ENCODE measurements at regions not wholly inside any gene's neighbourhood (a gene's known extent, or its start where the extent isn't known, plus 50 kb on each side); places are given as distances from the start of the nearest gene placed in this dataset.
"Not testable (repeated sequence)": the region's sequence is repeated elsewhere in the genome, so short reads cannot be mapped to it uniquely, and the experiment has no call there.

DNA sequence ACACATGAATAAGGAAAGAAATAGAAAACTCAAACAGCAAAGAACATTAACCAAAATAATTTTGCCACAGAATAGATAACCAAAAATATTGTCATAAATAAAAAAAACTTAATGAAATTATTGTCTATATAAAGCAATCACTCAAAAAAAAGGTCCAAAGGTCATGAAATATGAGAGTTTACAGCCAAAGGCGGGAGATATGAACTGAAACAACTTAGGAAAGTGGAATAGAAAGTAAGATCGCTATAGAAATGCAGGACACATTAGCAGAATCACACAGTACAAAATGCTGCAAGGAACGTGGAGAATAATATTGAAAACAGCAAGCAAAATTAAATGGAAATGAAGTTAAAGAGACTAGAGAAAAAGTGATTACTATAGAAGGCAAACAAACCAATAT, 375.0 kb upstream of the ARHGEF26 start:
- no peak for DNase-seq (ENCODE audit: low read depth in 2 of 2)

DNA sequence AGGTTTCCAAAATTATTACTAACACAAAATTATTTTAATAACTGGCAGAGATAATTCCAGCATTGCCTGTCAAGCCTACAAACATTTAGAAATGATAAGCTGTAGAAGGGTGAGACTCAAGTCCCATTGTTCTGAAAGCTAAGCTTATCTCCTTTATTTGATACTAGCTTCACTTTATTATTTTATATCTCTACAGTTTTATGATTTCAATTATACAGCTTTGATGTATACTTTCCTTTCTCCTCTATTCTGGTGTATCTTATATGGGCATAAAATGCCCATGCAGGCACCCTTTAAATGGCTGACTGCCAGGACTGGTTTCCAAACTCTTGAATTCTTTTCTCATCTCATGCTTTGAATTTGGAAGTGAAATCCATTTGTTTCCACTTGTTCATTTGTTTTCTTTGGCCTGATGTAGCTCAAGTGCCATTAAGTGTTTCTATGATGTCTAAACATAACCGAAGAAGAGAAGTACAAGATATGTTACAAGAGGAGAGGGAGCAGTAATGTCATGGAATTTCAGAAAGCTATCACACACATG, 372.1 kb upstream of the ARHGEF26 start:
- no peak for DNase-seq (ENCODE audit: low read depth in 2 of 2)

DNA sequence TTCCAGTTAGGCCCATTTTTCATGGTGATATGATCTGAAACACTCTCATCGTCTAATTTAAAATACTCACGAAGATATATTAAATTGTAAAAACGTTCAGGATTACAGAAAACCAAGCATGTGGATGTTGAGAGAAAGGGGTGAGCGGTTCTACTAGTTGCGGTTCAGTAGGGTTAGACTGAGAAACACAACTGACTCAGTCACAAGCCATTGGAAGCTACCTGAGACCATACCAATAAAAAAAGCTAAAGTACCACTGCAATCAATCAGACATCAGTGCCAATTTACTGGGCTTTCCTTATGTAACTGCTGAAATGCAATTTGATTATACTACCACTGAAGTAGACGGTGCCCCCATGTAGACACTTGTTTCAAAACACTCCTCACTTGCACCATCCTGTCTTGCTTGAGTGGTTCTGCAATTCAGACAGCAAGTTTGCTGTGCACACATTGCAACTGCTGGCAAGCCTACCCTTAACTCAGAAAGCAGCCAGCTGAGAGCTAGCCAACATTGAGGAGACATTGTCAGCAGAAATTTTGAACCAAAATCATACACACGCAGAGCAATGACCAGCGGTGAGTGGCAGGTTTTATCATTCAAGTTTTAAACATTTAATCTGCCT, 368.7 kb upstream of the ARHGEF26 start:
- DNase-seq (ENCODE audit: low read depth in 2 of 2): no peak

DNA sequence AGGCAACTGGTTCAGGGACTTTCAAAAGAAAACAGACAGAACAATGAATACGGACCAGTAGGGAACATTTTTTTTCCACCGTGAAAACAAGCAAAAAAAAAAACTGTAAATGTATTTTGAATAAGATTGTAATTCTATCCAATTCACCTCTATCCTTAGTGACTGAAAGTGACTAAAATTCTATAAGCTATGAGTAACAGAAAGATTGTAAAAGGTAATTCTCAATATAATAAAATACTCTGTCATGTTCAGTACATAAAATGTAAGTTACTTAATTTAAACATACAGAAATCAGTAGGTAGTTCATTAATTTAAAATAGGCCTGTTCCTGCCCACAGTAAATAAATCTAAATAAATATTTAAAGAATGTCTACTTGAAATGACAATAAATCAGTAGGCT, 368.2 kb upstream of the ARHGEF26 start:
- DNase-seq (ENCODE audit: low read depth in 2 of 2): no peak

DNA sequence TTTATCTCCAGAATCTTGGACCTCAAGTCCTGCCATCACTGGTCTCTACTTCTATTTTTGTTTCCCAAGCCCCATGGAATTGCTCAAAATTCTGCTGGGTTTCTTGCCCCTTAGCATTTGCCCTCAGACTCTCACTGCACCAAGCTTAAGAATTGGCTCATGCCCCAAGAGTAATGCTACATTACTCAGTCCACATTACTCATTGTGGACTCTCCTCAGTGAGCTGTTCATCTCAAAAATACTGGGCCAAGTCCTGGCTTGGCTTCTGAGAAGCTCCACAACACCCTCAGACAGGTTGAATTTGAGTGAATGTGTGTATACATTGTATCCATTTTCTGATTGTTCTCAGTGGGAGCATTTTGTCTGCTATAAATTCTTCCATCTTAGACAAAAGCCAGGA, 364.4 kb upstream of the ARHGEF26 start:
- DNase-seq (ENCODE audit: low read depth in 2 of 2): no peak

DNA sequence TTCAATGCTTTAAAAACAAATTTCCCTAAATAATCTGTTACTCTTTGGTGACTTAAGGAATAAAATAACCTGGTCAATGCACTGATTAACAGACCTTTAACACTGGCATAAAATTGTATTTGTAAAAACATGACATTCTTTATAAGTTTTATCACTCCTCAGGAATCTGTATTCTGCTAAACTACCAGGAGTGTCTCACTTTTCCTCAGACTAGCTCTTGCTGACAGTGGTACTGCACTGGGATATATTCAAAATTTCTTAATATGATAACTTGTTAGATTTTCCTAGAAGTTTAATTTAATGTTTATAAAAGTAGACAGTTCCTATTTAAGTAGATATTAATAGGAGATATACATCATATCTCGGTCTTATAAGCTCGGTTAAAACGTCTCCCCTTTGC, 363.4 kb upstream of the ARHGEF26 start:
- no peak for DNase-seq (ENCODE audit: low read depth in 2 of 2)

DNA sequence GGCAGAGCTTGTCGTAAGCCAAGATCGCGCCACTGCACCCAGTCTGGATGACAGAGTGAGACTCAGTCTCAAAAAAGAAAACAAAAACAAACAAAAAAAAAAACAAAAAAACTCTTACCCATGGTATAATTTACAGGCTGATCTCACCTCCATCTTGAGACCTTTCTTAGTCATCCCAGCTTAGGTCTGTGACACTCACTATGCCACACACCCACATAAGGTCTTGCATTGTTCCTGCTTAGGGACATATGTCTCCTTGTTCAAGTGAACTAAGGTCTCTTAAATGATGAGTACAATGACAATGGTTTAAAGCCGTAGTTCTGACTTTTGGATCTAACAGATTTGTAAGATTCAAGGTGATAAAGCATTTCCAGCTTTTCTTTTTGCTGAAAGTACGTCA, 360.2 kb upstream of the ARHGEF26 start:
- no peak for DNase-seq (ENCODE audit: low read depth in 2 of 2)

DNA sequence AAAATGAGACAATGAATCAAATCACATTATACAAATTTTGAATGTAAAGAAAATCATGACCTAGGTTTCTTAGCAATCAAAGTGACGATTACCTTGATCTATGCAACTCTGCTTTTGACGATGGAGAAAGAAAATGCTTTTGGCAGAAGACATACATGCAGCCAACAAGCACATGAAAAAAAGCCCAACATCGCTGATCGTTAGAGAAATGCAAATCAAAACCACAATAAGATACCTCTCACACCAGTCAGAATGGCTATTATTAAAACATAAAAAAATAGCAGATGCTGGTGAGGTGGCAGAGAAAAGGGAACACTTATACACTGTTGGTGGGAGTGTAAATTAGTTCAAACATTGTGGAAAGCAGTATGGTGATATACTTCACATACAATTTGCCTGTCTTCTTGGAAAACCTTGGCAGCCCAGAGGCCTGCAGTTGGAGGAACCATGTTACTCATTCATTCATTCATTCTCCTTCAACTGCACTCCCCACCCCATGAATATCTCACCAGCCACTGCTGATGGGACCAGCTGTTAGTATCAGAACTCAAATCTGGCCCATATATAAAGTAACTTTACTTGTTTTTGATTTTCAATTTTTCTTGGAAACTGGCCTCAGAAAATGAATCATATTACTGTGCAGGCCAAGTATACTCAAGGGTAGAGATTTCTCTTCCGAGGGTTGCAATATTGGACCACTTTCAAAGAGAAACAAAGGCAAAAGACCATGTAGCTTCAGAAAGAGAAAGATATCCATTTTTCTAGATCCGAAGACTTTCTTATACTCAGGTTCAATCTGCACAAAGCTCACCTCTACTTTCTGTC, 358.6 kb upstream of the ARHGEF26 start:
- DNase-seq (ENCODE audit: low read depth in 2 of 2): no peak

DNA sequence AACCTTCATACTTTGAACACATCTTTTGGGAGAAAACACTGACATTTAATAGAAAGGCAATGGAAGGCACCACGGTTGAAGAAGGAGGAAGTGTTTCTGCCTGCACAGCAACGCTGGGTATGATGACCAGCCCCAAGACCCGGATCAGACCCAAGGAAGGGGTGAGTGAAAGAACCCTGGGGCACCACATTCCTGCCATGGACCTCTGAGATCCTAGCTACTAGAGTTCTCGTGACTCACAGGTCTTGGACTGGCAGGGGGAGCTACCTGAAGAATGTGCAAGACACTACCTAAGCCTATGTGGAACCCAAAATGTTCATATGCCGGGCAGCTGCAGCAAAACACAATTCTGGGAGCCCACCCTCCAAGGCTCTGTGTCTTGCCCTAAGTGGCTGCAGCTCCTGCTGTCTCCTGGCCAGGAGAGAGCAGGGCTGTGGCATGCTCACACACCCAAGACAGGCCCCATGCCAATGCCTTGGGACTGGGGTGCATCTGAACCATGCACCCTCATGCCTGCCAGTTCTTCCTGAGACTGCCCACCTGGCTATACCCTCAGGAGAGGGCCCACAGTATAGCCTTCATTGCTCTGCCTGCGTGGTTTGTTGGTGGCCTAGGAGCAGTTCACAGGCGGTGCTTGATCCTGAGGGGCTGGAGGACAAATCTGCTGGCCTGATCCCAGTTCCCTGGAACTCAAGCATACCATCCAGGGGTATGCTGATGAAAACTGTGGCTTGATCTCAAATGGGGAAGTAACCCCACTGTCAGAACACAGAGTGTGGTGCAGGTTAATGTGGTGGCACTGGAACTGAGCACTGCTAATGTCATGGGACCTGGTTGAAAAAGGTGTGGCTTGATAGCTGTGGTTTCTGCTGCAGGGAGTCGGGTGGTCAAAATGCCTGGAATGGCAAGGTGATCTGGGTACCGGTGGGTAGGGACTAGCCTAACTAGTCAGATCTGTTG, 353.3 kb upstream of the ARHGEF26 start:
- no peak for DNase-seq (ENCODE audit: low read depth in 2 of 2)

DNA sequence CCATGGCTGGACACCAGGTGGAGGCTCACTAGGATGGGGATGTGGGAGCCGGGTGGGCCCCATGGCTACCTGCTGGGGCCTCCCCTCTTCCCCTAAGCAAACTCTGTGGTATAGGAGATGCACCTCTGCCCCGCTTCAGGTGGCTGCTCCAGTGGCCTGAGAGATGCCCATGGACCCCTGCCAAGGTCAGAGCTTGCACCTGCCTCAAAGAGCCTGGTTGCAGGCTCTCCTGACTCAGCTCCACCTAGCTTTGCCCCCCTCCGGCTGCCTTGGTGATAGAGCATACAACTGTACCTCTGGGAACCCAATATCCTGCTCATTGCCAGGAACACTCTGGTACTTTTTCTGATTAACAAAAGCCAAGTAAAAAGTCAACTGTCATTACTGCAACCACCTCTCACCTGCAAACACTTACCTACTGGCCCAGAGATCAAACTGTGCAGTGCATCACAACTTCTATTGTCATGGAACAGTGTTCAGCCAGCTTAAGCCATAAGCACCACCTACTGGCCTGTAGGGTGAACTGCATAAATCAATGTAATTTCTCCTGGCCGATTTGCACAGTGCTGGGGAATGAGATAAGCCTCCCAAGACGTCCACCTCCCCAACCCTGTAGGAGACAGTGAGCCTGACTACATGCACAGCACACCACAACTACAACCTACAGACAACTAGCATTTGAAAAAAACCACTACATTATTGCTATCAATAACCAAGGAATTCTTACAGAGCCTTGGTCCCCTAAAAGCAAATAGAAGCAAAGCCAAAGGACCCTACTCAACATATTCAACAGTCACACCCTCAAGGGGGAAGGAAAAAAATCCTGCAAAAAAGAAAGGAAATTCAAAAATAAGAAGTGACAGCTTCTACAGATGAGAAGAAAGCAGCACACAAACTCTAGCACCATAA, 352.4 kb upstream of the ARHGEF26 start:
- peak; percentile 6 to 15 for DNase-seq (ENCODE audit: low read depth in 2 of 2)

DNA sequence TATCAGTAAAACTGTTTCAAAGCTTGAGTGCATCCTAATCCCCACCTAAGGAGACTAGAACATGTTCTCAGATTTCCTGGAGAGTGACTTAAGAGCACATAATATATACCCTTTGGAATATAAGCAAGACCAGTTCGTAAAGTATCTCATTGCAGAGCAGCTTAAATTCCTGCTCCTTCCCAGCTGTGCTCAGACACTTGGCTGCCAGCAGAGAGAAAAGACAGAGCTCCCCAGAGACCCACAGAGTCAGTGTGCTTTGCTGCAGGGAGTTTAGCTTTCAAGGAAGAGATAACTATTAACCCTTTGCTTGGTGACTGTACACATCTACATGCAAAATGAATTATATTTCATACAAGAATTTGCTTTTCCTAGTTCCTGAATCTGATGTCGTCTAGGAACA, 338.1 kb upstream of the ARHGEF26 start:
- DNase-seq (ENCODE audit: low read depth in 2 of 2): no peak

DNA sequence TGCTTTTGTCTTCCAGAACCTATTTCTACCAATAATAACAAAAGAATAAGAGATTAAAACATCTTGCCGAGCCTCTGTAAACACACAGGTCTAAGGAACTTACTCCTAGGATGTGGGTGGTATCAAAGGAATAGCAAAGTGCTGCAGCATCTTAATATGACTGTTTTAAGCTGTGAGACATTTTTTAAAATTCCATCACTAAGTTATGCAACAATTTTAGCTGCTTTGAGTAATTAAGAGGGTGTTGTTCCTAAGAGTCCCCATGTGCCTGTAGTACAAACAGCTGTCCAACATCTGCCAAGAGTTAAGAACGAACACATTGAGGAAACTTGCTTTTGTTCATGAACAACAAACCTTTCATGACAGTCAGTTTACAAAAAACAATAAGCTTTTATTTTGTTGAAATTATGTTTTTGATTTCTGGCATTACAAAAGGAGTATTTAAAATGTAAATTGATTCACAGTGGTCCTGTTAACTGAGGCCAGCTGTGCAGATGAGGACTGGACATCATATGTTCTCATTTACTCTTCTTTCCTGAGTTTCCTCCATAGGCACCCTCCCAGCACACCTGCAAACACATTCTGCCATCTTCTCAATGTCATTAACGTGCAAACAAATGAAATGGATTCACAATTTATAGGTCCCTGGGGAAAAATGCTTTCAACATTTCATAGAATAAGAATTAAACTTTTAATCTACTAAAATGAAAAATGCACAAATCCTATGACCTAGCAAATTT, 337.3 kb upstream of the ARHGEF26 start:
- DNase-seq (ENCODE audit: low read depth in 2 of 2): no peak

DNA sequence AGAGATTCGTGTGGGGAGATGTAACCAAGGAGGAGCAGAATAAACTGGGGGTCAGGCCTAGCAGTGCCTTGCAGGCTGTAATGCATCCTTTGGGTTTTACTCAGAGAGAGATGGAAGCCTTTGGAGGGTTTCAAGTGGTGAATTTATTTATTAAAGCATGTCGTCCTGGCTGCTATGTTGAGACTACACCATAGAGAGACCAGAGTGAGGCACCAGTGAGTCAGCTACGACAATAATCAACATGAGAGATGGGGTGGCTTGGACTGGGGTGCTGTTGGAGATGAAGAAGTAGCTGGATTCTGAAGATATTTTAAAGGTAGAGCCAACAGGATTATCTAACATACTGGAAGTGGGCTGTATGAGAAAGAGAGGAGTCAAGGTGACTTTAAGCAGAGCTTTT, 335.3 kb upstream of the ARHGEF26 start:
- DNase-seq (ENCODE audit: low read depth in 2 of 2): no peak

DNA sequence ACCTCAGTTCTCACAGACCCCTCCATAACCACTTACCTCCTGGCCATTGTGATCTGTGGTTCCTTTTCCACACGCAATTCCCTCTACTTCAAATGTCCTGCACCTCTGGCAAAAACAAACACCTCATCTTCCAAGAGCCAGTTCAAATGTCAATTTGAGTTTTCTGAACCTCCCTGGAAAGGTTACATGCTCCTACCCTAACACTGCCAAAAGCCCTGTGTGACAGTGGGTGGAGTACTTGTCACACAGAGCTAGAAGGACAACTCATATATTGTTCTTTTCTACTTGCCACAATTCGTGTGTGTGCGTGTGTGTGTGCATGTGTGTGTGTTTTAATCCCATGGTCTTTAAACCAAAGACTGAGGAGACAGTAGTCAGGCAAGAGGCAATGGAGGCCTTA, 331.8 kb upstream of the ARHGEF26 start:
- no peak for DNase-seq (ENCODE audit: low read depth in 2 of 2)

DNA sequence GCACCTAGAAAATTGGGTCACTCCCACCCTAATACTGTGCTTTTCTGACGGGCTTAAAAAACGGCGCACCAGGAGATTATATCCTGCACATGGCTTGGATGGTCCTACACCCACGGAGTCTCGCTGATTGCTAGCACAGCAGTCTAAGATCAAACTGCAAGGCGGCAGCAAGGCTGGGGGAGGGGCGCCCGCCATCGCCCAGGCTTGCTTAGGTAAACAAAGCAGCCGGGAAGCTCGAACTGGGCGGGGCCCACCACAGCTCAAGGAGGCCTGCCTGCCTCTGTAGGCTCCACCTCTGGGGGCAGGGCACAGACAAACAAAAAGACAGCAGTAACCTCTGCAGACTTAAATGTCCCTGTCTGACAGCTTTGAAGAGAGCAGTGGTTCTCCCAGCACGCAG, 324.1 kb upstream of the ARHGEF26 start:
- DNase-seq (ENCODE audit: low read depth in 2 of 2): not testable (repeated sequence)

DNA sequence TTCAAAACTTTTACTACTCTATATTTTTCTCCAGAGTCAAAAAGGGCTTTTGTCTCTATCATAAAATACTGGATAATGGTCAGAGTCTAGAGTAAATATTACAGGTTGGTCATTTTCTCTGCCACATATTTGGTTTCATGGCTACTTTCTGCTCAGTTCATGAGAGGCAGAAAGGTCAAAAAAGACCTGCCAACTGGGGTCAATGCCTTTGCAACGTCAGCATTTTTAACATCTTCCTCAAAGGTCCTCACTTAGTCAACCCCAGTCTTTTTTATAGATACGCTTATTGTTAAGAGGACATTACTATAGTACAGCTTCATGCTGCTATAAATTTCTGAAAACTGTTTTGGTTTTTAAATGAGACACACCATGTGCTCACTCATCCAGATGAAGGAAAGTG, 312.1 kb upstream of the ARHGEF26 start:
- no peak for DNase-seq (ENCODE audit: low read depth in 2 of 2)

DNA sequence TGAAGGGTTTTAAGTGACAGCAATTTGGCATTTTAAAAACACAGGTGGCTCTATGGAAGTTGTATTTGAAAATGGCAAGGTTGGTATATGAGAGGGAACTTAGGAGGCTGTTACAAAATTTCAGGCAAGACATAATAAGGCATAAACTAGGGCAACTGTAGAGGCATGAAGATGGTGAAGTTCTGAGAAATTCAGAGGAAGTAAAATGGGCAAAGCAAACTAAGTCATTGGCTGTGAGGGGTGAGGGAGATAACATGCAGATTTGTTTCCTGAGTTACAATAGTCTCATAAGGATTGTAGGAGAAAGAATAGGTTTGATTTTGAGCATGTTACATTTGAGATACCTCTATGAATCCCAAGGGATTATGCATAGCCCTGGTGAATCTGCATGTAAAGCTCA, 302.9 kb upstream of the ARHGEF26 start:
- DNase-seq (ENCODE audit: low read depth in 2 of 2): no peak

DNA sequence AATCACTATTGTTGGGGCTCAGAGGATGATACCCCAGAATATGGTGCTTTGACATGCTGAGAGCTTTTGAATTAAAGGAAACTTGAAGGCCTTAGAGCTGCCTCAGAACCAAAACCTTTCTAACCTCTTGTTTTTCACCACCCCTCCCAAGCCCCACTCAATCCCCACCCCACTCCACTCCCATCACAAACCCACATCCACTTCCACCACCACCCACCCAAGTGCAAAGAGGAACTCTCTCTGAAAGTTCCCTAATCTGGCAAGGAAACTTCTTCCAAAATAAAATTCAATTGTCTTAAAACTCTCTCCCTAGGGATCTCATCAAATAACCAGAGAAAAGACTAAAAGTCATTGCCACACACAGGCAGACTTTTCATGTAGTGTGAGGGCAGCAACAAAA, 301.2 kb upstream of the ARHGEF26 start:
- DNase-seq (ENCODE audit: low read depth in 2 of 2): no peak

DNA sequence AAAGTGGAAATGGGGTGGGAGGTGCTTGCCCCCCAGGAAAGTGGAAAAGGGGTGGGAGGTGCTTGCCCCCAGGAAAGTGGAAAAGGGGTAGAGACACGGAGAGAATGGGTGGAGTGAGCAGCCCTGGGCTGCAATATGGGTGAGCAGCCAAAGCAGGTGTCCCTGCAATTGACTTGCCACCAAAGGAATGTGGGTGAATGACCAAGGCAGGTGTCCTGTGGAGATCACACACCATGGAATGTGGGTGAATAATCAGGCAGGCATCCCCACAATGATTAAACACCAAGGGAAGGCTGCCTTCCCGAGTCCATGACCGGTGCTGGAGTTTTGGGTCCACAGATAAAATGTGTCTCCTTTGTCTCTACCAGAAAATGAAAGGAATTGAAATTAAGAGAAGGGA, 292.8 kb upstream of the ARHGEF26 start:
- DNase-seq (ENCODE audit: low read depth in 2 of 2): not testable (repeated sequence)

DNA sequence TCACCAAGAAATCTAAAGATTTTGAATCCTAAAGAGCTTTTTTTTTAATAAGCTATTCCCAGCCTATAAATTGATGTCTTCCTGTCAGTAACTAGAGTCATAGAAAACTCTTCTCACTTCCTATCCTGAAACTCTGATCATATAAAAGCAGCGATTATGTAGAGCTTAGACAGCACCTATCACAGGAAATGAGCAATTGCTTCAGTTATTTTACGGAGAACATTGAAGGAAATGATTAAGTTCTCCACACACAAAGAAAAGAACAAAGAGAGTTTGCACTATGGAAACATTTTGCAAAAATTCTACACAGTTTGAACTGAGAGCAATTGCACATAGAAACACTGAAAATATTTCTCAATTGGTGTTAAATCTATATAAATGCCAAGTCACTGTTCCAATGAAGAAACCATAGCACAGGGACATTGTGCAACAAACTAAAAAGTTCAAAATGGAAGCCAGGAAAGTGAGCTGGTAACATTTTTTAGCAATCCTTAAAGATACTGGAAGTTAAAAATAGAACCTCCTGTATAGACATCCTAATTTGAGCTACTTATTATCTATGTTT, 291.5 kb upstream of the ARHGEF26 start:
- no peak for DNase-seq (ENCODE audit: low read depth in 2 of 2)

Measured in activated CD8-positive, alpha-beta memory T cell treated with anti-CD3 and anti-CD28 coated beads for 4 hours (primary cell).